PC-9 (cell line): ENCODE measurements at regions not wholly inside any gene's neighbourhood (a gene's known extent, or its start where the extent isn't known, plus 50 kb on each side); places are given as distances from the start of the nearest gene placed in this dataset.

ENCODE experiments used
- BruUV-seq: library from RNA; stranded (reverse); fragments of 400-500 nt; replicated peaks from 2 replicates; lab custom pipeline; 2021; lab: Mats Ljungman, UMichigan
- CTCF ChIA-PET: fragments of 300-600 bp; sonication (Branson Sonifier 250); formaldehyde crosslinking; loops from one replicate; lab custom pipeline; 2022; ENCODE audit warnings: antibody characterized with exemption; lab: Charles Lee
- POLR2A ChIA-PET: fragments of 300-600 bp; sonication (Branson Sonifier 250); formaldehyde crosslinking; loops from one replicate; lab custom pipeline; 2022; ENCODE audit warnings: antibody characterized with exemption; ENCODE audit not compliant: unreplicated experiment; lab: Charles Lee
- DNase-seq, 2 experiments: peaks; one replicate each; pipeline versions ENCODE4 v3.0.0 to v3.0.0-alpha.2; 2015 to 2022; ENCODE audit warnings: mixed read lengths in 1 of 2
- H2AFZ ChIP-seq: fragments of 200-600 bp; sonication (generic); 2 replicates; pipeline ENCODE4 v1.8.1; 2017; ENCODE audit warnings: antibody characterized with exemption
- H3F3A ChIP-seq: fragments of 200-600 bp; sonication (generic); 2 replicates; pipeline ENCODE4 v1.8.1; 2017; ENCODE audit warnings: antibody characterized with exemption, mild to moderate bottlenecking, low read depth; ENCODE audit not compliant: insufficient read depth
- H3K27ac ChIP-seq: fragments of 200-600 bp; sonication (generic); 2 replicates; pipeline ENCODE4 v1.6.1; 2016; ENCODE audit warnings: mixed run types
- H3K27me3 ChIP-seq: fragments of 200-600 bp; sonication (generic); 2 replicates; pipeline ENCODE4 v1.6.1; 2016; ENCODE audit warnings: low read depth, mixed run types; ENCODE audit not compliant: insufficient read depth
- H3K36me3 ChIP-seq: fragments of 200-600 bp; sonication (generic); 2 replicates; pipeline ENCODE4 v1.6.1; 2016; ENCODE audit warnings: low read depth, mixed run types
- H3K4me1 ChIP-seq: fragments of 200-600 bp; sonication (generic); replicated peaks from 2 replicates; pipeline ENCODE4 v1.6.1; 2016; ENCODE audit warnings: mixed run types; ENCODE audit not compliant: insufficient read depth
- H3K4me2 ChIP-seq: fragments of 200-600 bp; sonication (generic); 2 replicates; pipeline ENCODE4 v1.6.1; 2017; ENCODE audit warnings: mixed run types
- H3K4me3 ChIP-seq: fragments of 200-600 bp; sonication (generic); 2 replicates; pipeline ENCODE4 v1.6.1; 2016; ENCODE audit warnings: mixed run types
- H3K79me2 ChIP-seq: fragments of 200-600 bp; sonication (generic); 2 replicates; pipeline ENCODE4 v1.6.1; 2017; ENCODE audit warnings: low read depth, mixed run types
- H3K9me2 ChIP-seq: fragments of 200-600 bp; sonication (generic); 2 replicates; pipeline ENCODE4 v1.8.1; 2017; ENCODE audit warnings: mild to moderate bottlenecking; ENCODE audit not compliant: insufficient read depth
- H3K9me3 ChIP-seq: fragments of 200-600 bp; sonication (generic); 2 replicates; pipeline ENCODE4 v1.8.1; 2016; ENCODE audit warnings: low read depth; ENCODE audit not compliant: insufficient read depth
- H4K20me1 ChIP-seq: fragments of 200-600 bp; sonication (generic); 2 replicates; pipeline ENCODE4 v1.8.1; 2017; ENCODE audit not compliant: insufficient read depth
- EZH2 ChIP-seq: fragments of 200-600 bp; sonication (generic); IDR thresholded peaks from 2 replicates; pipeline ENCODE4 v1.8.0; 2017; ENCODE audit warnings: antibody characterized with exemption, low read depth
- intact Hi-C: fragments of 100-400 bp; cut with micrococcal nuclease; formaldehyde crosslinking; loops from one replicate; pipeline ENCODE4 v1.10.0; 2022; ENCODE audit not compliant: unreplicated experiment
- TF ChIP-seq, protein P1 (sequence below): fragments of 200-600 bp; sonication (generic); conservative IDR thresholded peaks from 2 replicates; pipeline ENCODE4 v1.6.1; 2017; ENCODE audit warnings: mixed run types, antibody characterized with exemption, mild to moderate bottlenecking, moderate library complexity

DNA sequence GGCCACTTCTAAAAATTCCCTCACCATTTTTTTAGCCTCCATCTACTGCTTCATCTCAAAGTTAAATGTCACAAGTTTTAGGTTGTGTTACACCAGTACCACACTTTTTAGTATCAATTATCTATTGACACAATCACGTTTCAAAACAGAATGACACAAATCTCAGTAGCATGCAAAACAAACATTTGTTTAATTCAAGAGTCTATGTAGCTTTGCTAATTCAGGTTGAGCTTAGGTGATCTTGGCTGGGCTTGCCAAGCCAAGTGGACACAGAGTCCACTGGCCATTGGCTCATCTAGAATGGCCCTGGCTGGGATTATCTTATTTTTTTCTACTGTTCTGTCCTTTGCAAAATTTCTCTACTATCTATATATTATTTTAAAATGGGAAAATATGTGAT, 61.9 kb upstream of the JAK2 start:
- H3K79me2 ChIP-seq = no peaks in the 10 kb centered on the region
- intact Hi-C loops = loop anchor here (10.0 kb wide), 1 partner anchor 158 kb away; no protein-coding TSS in a partner anchor
- no peaks in the 10 kb centered on the region for H3K9me3 ChIP-seq
- no peak overlapping the region for H2AFZ ChIP-seq
- no peak for TF ChIP-seq EZH2
- TF ChIP-seq, protein P1, sequence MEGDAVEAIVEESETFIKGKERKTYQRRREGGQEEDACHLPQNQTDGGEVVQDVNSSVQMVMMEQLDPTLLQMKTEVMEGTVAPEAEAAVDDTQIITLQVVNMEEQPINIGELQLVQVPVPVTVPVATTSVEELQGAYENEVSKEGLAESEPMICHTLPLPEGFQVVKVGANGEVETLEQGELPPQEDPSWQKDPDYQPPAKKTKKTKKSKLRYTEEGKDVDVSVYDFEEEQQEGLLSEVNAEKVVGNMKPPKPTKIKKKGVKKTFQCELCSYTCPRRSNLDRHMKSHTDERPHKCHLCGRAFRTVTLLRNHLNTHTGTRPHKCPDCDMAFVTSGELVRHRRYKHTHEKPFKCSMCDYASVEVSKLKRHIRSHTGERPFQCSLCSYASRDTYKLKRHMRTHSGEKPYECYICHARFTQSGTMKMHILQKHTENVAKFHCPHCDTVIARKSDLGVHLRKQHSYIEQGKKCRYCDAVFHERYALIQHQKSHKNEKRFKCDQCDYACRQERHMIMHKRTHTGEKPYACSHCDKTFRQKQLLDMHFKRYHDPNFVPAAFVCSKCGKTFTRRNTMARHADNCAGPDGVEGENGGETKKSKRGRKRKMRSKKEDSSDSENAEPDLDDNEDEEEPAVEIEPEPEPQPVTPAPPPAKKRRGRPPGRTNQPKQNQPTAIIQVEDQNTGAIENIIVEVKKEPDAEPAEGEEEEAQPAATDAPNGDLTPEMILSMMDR = no peak
- no peaks in the 10 kb centered on the region for H3F3A ChIP-seq
- BruUV-seq = no TSS peak
- POLR2A ChIA-PET = no interaction called here
- H3K9me2 ChIP-seq = no peaks in the 10 kb centered on the region
- no peaks in the 10 kb centered on the region for H3K36me3 ChIP-seq
- CTCF ChIA-PET = no interaction called here
- no peaks in the 10 kb centered on the region for H4K20me1 ChIP-seq
- no peak overlapping the region for H3K4me3 ChIP-seq
- no peak overlapping the region for H3K27ac ChIP-seq
- no peaks in the 10 kb centered on the region for H3K27me3 ChIP-seq
- no peak overlapping the region for H3K4me2 ChIP-seq
- DNase-seq = no peak
- H3K4me1 ChIP-seq = no peaks in the 10 kb centered on the region

DNA sequence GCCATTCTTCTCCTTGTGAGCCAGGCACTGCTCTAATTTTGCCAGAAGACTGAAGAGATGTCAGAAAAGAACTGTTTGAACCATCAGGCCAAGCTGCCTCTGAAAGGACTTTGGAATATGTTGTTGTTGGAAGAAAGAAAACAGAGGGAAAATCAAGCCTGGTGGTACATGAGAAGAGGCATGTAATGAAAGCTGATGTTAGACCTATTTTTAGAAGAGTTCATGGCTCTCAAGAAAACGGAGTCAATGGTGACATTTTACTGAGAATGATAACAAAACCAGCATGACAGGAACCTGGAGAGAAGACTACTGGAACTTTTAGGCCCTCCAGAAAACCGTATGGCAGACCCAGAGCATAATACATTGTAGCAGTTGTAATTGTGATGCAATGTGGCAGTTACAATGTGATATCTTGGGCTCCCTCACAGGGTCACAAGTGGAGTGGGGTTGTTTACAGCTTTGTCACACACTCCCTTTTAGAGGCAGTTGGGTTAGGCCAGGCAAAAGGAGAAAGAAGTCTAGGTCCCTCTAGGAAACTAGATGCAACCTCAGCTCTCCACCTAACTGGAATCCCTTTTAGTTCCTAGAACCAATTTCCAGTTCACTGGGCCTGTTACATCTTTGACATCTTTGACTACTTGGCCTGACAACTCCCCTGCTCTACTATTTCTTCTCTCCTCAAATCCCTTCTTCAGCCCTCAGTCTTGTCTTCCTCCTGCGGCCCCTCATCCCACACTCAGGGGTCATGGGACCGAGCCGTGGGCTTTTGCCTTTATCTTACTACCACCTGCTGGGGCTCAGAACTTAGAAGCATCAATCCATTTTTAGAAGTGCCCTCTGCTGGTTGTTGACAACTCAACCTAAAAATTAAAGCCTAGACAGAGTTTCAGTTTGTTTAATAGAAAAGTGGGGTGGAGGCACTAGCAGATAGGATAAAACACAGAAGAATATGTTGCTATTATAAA, 61.2 kb upstream of the JAK2 start:
- Histone ChIP-seq H4K20me1 (no peaks in the 10 kb centered on the region), H3K9me3 (no peaks in the 10 kb centered on the region), H3K4me1 (no peaks in the 10 kb centered on the region), H3K79me2 (no peaks in the 10 kb centered on the region), H2AFZ (no peak overlapping the region), H3K27ac (no peak overlapping the region), H3K36me3 (no peaks in the 10 kb centered on the region), H3K4me3 (no peak overlapping the region), H3F3A (no peaks in the 10 kb centered on the region), H3K4me2 (no peak overlapping the region), H3K9me2 (no peaks in the 10 kb centered on the region), H3K27me3 (no peaks in the 10 kb centered on the region)
- DNase-seq = no peak
- ChIA-PET CTCF (no interaction called here), POLR2A (no interaction called here)
- intact Hi-C loops = loop anchor here (10.0 kb wide), 1 partner anchor 159 kb away; no protein-coding TSS in a partner anchor
- TF ChIP-seq, protein P1 = peak; percentile 45
- no peak for TF ChIP-seq EZH2
- BruUV-seq = no TSS peak

DNA sequence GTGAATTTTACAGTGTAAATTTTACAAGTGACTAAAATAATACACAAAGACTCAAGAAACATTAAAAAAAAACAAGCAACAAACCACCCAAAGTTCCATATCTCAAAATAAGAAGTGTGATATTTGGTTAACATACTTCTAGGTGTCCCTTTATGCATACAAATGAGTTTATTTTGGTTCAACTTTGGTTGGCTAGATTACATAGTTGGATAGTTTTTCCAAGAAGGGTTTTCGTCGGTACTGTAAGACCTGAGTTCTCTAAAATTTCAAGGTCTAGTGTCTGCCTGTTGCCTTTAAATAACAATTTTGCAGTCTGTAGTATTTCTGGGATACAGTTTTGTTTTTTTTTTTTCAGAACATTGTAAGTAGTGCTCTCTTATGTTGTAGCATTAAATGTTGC, 58.8 kb upstream of the JAK2 start:
- no peaks in the 10 kb centered on the region for H3K4me1 ChIP-seq
- H3K27ac ChIP-seq = no peak overlapping the region
- H3K4me2 ChIP-seq = no peak overlapping the region
- H3K9me3 ChIP-seq = no peaks in the 10 kb centered on the region
- H3K4me3 ChIP-seq = no peak overlapping the region
- H3K9me2 ChIP-seq = no peaks in the 10 kb centered on the region
- DNase-seq = no peak
- H3F3A ChIP-seq = no peaks in the 10 kb centered on the region
- H3K27me3 ChIP-seq = no peaks in the 10 kb centered on the region
- H2AFZ ChIP-seq = no peak overlapping the region
- H4K20me1 ChIP-seq = no peaks in the 10 kb centered on the region
- TF ChIP-seq, protein P1 = no peak
- TF ChIP-seq EZH2 = no peak
- H3K36me3 ChIP-seq = no peaks in the 10 kb centered on the region
- ChIA-PET POLR2A (no interaction called here), CTCF (no interaction called here)
- H3K79me2 ChIP-seq = no peaks in the 10 kb centered on the region
- BruUV-seq = no TSS peak
- intact Hi-C loops = loop anchor here (10.0 kb wide), 1 partner anchor 161 kb away; no protein-coding TSS in a partner anchor
